Skin of body (tissue), 1 donor: ENCODE measurements at regions not wholly inside any gene's neighbourhood (a gene's known extent, or its start where the extent isn't known, plus 50 kb on each side); places are given as distances from the start of the nearest gene placed in this dataset.
A peak's percentile ranks its signal among the peaks of the same experiment; 100 is the strongest.

Experiments used
- DNase-seq: peaks from one replicate; lab custom pipeline; 2025; lab: John Stamatoyannopoulos, UW

DNA sequence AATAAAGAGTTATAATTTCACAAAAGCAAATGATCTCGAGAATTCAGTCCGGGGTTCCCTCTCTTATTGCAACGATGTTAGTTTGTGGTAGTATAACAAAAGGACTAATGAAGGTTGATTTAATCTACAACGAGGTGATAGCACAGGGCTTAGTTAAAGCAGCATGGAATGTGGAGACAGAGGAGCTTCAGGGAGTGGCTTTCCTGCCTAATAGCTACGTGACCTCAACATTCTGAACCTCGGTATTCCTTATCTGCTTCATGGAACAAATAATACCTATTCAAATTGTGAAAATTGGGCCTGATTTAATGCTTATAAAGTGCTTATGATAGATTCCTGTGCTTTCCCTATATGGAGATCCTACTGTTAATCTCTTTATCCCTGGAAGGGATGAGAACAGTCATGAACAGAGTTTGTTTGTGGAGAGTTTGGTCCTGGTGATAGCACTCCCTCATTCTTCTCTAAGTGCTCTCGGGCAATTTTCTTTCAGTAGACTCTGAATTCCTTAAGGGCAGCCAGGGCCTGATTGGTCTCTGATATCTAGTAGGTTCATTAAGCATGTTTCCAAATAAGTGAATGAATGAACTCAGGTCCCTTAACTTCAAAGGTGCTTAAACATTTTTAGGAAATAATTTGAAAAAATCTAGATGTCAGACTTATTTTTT lies 104.1 kb upstream of the TUT7 start:
- no peak for DNase-seq

DNA sequence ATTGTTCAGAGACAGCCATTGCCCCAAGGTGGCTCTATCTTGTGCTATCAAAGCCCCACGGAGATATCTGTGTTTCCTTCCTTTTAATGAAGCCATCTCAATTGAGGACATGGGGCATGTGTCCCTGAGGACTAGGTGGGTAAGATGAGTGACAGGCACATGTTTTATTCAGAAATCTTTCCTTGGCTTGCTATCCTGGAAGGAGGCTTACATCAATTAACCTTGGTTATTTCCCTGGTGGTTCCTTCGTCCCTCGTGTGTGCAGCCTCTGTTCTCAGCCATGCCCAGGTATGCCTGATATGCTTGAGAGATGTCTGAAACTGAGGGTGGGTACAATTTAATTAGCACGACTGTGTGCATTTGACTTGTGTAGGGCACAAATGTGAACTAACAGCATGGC lies 102.2 kb upstream of the TUT7 start:
- no peak for DNase-seq

DNA sequence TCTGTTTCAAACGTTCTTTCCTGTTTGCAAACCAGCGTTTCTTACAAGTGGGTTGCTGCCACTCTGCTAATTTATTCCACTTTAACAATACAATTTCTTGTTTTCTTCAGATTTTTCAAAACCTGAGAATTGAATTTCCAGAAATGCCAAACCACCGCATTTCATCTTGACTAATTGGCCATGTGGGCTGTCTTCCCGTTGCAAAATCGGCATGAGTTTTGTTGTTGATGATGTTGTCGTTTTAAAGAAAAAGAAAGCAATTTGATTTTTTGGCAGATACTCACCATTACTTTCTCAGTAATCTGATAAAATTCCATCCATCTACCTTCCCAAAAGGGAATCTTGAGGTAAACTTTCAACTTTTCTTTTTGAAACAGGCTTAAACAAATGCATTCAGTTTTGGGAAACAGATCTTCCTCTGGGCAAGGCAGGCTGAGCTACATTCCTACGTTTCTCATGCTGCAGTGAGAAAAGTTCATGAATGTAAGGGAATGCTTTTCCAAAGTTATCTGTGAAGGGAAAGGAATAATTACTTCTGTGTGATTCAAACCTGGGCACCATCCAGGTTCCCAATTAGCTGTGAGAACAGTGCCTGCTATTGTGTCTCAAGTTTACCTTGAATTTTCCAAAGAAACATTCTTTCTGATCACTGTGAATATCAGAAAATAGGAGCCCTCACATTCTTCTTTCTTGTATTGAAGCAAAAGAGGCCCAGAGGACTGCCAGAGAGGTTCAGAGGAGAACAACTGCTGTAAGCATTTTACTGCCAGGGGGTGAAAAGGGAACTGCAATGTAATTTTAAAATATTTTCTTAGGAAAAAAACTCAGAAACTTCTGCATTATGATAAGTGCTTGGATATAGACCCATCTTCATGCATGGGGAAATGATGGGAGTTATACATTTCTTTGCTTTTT lies 100.7 kb upstream of the TUT7 start:
- DNase-seq: peak; percentile 74

DNA sequence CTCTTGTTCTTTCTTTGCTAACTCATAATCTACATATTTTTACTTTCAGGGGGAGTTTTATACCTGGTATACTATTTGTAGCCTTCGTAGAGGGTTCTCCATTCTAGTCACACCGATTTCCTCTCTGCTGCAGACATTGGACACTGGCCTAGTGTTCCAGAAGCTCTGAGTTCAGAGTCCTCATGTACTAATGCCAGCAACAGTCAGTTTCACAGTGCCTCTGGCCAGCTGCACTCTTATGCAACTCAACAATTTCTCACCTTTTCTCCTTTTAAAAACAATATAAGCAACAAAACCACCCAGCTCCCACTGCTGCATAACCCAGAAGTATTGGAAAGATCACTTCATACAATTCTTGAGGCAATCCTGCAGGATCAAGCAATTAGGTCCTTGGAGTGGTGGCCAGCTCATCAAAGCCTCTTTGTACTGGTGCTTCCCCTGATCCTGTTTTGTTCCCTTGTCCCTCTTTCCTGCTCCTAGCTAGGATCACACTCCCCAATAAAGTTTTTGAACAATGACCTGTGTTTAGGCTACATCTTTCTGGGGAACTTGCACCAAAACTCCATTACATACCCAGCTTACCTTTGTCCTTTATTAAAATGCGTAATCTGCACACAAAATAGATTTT lies 98.1 kb upstream of the TUT7 start:
- DNase-seq: no peak

DNA sequence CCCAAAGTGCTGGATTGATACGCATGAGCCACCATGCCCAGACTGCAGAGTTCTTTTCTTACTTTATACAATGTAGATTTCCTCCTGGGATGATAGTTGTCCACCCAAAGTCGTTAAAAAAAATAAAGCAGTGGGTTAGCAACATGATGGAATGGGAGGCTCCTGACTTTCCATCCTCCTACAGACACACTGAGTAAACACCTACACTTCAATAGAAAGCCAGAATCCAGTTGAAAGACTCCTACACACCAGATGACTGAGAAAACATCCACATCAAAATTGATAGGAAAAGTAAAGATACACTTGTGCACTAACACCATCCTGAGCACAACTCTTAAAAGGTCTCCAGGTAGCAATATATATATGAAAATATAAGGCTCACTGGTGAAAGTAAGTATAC lies 95.0 kb upstream of the TUT7 start:
- no peak for DNase-seq

DNA sequence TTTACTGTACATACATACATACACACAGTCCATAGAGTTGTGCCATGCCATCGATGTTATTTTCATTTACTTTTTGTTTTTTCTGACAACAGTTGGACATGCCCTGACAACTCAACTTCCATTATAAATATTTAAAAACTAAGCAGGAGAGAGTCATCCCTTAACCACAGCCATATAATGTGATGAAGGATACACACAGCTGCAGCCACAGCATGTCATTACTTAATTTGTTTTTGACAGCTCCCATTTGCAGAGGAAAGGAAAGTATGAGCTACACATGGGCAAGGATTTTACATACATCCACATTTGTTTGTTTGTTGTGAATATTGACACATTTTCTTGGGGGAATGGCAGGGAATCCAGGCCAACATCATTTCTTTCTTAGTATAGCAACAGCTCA lies 91.5 kb upstream of the TUT7 start:
- DNase-seq: peak; percentile 86

DNA sequence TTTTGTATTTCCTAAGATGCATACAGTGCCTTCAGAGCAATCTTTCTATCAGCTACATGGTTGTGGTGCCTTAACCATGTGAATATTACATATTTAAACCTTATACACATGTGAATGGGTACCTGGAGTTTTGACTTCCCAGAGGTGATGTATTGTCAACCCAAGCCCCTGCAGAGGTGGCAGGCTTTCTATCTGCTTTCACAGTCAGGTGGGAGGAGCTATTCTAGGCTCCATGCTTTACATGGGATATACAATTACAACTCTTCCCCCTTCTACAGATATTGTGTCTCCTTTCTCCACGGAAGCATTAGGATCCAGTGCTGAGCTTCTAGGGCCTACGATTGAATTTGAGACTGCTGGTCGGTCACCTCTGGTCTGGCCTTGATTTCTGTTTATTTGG lies 89.8 kb upstream of the TUT7 start:
- no peak for DNase-seq

DNA sequence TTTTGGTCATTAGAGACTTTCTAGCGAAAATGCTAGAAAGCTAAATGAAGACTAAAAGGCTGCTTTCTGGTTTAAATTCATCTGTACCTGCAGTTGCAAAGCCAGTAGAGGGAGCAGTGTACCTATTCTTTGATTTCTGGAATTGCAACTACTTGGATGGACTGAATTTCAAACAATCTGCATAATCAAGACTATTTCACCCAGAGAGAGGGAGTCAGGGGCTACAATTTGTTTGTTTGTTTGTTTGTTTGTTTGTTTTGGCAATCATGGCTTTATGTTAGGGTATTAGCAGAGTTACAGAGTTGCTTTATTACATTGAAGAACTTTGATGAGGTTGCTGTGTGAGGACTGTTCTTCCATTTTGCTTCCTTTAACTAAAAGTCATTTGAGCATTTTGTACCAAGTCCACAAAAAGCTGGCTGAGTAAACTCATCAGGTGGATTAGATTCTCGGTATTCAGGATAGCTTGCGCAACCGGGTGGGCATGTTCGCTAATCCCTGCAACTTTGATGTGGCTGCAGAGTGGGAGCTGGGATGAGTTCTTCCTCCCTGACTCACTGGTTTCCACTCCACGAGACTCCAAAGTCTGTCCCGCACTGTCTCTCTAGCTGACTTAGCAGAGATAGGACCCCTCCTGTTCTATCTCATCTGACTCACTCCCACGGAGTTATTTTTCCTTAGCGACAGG lies 80.0 kb upstream of the TUT7 start:
- DNase-seq: peak; percentile 83

DNA sequence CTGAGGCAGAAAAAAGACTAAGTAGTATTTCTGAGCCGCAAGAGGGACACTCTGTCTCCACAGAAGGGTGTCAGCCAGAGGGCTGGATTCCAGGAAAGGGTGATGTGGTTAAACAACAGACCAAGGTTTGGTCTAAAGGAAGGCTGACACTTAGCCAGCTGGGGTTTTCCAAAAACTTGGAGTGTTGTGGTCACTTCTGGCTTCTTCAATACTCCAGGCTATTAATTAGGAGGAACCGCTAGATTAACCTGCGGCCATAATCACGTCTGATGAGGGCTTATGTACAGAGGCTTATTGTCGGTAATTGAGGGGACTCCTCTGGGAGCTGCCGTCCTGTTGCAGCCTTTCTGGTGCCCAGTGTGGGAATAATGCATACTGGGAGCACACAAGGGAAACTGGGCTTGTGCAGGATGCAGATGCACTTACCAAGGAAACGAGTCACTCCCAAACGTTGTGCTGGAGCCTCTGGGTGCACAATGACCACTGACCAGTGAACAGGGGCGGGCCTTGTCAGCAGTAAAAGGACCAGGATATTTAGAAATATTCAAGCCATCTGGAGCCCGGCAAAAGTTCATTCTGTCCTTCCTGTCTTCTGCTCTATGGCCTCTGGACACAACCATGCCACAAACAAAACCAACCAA lies 70.2 kb upstream of the TUT7 start:
- DNase-seq: no peak

DNA sequence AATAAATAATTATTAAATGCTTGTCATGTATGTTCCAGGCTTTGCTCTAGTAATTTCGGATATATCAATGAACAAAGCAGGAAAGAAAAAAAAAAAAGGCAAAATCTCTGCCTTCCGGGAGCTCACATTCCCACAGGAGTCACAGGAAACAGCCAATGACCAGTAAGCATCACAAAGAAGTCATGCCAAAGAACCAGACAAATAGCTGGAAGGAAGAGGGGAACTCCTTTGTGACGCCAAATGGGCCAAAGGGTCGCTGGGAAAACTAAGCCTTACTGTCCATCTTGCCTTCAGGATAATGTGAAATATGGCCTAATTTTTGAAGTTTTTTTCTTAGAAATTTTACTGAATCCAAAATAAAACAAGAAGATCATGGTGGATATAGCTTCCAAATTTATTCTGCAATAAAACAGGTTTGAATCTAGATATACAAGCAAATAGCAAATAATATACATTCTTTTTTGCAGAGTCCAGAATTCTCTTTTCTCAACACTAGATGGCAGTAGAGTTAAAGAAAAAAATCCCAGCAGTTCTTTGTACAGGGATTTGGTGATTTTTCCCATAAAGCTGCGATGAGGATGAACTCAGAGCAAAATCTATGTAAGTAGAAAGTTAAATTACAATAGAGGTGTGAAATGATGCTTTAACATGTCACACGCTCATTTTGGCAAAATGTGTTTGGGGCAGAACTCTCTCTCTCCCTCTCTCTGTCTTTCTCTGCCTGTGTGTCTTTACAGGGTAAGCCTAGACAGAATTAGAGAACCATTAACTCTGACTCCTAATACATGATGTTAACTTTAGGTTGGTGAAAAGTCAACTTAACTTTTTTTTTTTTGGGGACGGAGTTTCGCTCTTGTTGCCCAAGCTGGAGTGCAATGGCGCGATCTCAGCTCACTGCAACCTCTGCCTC lies 60.0 kb upstream of the TUT7 start:
- peak; percentile 14 for DNase-seq

DNA sequence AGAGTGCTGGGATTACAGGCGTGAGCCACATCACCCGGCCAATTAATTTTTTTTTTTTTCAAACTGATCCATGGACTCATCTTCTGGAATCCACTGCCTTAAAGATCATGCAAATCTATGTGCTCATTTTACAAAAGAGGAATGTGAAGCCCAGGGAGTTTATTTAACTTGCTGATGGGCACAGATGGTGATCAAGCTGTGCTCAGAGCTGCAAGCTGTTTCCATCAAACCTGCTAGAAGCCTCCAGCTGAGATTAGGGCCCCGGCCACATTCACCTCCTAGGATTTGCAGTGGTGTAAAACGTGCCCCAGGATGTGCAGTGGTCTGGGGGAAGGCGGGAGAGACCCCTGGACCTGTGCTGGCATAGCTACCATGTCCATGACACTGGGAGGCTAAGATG lies 56.1 kb upstream of the TUT7 start:
- no peak for DNase-seq

DNA sequence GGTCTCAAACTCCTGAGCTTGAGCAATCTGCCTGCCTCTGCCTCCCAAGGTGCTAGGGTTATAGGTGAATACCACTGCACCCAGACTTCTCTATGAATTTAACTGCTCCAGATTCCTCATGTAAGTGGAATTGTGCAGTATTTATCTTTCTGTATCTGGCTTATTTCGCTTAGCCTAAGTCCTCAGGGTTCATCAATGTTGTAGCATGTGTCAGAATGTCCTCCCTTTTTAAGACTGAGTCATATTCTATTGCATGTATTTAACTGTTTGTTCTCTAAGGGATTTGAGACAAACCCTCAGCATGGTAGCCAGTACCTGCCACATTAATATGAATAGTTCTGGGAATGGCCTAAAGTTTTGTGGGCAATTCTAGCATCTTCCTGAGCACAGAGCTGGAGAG lies 53.9 kb upstream of the TUT7 start:
- no peak for DNase-seq

DNA sequence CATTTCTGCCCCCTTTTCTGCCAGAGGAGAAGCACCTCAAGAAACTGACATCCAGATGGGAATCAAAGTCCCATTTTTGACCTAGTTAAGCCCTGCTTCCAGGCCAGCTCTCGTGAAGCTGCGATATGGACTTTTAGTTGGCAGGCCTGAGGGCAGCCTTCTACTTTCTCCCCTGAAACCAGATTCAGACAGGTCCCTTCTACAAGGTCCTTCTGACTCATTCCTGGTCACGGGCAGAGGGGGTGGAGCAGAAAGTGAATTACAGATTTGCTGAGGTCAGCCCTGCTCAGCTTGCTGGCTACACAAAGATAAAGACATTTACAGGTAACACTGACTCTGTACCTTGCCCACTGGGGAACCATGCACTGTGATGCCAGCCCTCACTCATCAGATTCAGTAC lies 52.8 kb upstream of the TUT7 start:
- no peak for DNase-seq

DNA sequence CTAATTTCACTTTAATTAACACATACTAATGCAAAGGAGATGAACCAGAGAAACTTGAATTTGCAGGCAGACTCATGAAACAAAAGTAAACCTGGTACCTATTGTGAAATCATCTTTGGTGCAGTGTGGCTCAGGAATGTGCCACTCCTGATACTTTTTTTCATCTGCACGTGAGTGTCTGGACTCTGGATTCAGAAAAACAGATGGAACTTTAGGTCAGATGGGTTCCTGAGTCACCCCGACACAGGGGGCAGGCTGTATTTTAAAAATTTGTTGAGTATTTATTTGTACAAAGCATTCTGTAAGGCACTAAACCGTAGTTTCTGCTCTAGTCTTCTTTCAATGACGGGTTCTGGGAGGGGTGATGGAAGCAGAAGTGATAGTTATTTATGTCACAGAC lies 52.2 kb upstream of the TUT7 start:
- no peak for DNase-seq

DNA sequence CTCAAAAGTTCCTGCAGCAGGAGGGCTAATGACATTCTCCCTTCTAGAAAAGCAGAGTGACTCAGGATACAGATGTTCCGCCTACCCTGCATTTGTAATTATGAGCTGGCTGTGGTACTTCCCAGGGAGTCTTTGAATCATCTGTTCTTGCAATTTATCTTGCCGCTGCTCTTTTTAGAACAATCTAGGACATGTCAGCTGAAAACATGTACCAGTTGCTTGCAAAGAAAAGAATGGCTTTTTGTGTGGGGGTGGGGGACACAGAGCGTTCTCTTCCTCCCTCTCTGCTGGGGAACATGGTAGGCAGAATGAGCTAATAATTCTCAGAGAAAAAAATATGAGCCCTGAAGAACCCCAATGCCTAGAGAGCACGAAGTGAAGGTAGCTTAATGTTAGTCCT lies 51.7 kb upstream of the TUT7 start:
- no peak for DNase-seq

DNA sequence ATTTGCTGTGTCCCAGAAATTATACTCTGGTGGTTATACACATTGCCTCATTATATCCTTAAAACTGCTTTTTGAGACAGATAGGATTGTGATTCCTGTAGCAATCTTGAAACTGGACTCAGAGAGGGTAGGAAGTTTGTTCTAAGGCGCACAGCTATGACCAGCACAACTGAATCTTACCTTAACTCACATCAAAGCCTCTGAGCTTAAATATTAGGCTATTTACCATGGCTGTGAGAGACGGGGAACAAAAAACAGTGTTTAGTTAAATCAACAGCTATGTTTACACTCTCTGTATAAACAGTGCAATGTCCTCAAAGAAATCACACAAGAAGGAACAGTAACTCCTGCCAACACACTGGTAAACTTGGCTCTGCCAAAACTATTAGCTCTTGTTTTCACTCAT lies 50.9 kb upstream of the TUT7 start:
- DNase-seq: no peak
